DOHH2 (cell line): ENCODE measurements at regions not wholly inside any gene's neighbourhood (a gene's known extent, or its start where the extent isn't known, plus 50 kb on each side); places are given as distances from the start of the nearest gene placed in this dataset.

Experiments used
- H3F3A ChIP-seq: fragments of 200-600 bp; sonication (generic), shearing (Covaris generic); 2 replicates; pipeline ENCODE4 v1.6.0; 2016; ENCODE audit warnings: antibody characterized with exemption, mild to moderate bottlenecking; ENCODE audit not compliant: control insufficient read depth, insufficient read depth
- H3K27ac ChIP-seq: fragments of 200-600 bp; sonication (generic); 2 replicates; pipeline ENCODE4 v1.5.1; 2014; ENCODE audit warnings: low read depth, mild to moderate bottlenecking, low read length, moderate library complexity
- H3K27me3 ChIP-seq: fragments of 200-600 bp; sonication (generic); 2 replicates; pipeline ENCODE4 v1.6.1; 2014; ENCODE audit warnings: mild to moderate bottlenecking, low read length, mixed read lengths; ENCODE audit not compliant: control insufficient read depth
- H3K36me3 ChIP-seq: fragments of 200-600 bp; sonication (generic); 2 replicates; pipeline ENCODE4 v1.6.1; 2014; ENCODE audit warnings: mild to moderate bottlenecking, low read length, moderate library complexity, mixed read lengths; ENCODE audit not compliant: control insufficient read depth
- H3K4me1 ChIP-seq: fragments of 200-600 bp; sonication (generic); 2 replicates; pipeline ENCODE4 v1.6.1; 2014; ENCODE audit warnings: mild to moderate bottlenecking, low read length, mixed read lengths; ENCODE audit not compliant: control insufficient read depth
- H3K4me2 ChIP-seq: fragments of 200-600 bp; sonication (generic); 2 replicates; pipeline ENCODE4 v1.6.0; 2014; ENCODE audit warnings: mild to moderate bottlenecking, low read length, moderate library complexity
- H3K4me3 ChIP-seq: fragments of 200-600 bp; sonication (generic); 2 replicates; pipeline ENCODE4 v1.5.1; 2014; ENCODE audit warnings: mild to moderate bottlenecking, low read length, mixed read lengths
- H3K79me2 ChIP-seq: fragments of 200-600 bp; sonication (generic); 2 replicates; pipeline ENCODE4 v1.6.1; 2014; ENCODE audit warnings: mild to moderate bottlenecking, low read length, mixed read lengths; ENCODE audit not compliant: control insufficient read depth
- H3K9me2 ChIP-seq: fragments of 200-600 bp; sonication (generic); replicated peaks from 2 replicates; pipeline ENCODE4 v1.6.1; 2014; ENCODE audit warnings: mild to moderate bottlenecking, low read length, mixed read lengths; ENCODE audit not compliant: control insufficient read depth
- H3K9me3 ChIP-seq: fragments of 200-600 bp; sonication (generic); 2 replicates; pipeline ENCODE4 v1.6.1; 2014; ENCODE audit warnings: antibody characterized with exemption, low read length, mixed read lengths; ENCODE audit not compliant: control insufficient read depth, insufficient read depth
- H4K20me1 ChIP-seq: fragments of 200-600 bp; sonication (generic); 2 replicates; pipeline ENCODE4 v1.6.0; 2014; ENCODE audit warnings: low read depth, mild to moderate bottlenecking, antibody characterized with exemption, low read length, moderate library complexity; ENCODE audit not compliant: control insufficient read depth, insufficient read depth
- EZH2phosphoT487 ChIP-seq: fragments of 200-600 bp; sonication (generic); IDR thresholded peaks from 2 replicates; pipeline ENCODE4 v1.6.1; 2017; ENCODE audit warnings: borderline replicate concordance, mild to moderate bottlenecking, antibody characterized with exemption, low read length, moderate library complexity, mixed read lengths
- TF ChIP-seq, protein P1 (sequence below): fragments of 200-600 bp; sonication (generic); IDR thresholded peaks from one replicate; pipeline ENCODE4 v1.5.1; 2014; ENCODE audit warnings: antibody characterized with exemption, mild to moderate bottlenecking, low read depth, low read length; ENCODE audit not compliant: poor library complexity, severe bottlenecking

DNA sequence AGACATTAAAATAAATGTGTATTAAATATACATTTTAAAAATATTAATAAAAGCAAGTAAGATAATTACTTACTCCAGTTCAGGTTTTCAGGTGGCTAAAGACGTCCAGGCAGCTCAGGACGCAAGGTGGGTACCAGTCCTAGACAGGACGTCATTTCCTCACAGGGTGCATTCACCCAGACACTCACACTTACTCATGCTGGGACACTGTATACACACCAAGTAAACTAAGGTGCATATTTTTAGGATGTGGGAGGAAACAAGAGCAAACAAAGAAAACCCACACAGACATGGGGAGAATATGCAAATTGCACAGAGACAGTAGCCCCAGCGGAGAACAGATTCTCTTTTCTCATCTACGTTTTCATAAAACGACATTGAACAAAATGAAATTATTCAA is 457.9 kb downstream of the BRINP3 start:
- Histone ChIP-seq H3F3A (no peaks in the 10 kb centered on the region), H3K27ac (no peak overlapping the region), H3K4me2 (no peak overlapping the region), H3K36me3 (no peaks in the 10 kb centered on the region), H3K4me3 (no peak overlapping the region), H3K9me3 (no peaks in the 10 kb centered on the region), H3K4me1 (no peaks in the 10 kb centered on the region), H3K9me2 (no peaks in the 10 kb centered on the region), H4K20me1 (no peaks in the 10 kb centered on the region), H3K27me3 (no peaks in the 10 kb centered on the region), H3K79me2 (no peaks in the 10 kb centered on the region)
- TF ChIP-seq, protein P1, sequence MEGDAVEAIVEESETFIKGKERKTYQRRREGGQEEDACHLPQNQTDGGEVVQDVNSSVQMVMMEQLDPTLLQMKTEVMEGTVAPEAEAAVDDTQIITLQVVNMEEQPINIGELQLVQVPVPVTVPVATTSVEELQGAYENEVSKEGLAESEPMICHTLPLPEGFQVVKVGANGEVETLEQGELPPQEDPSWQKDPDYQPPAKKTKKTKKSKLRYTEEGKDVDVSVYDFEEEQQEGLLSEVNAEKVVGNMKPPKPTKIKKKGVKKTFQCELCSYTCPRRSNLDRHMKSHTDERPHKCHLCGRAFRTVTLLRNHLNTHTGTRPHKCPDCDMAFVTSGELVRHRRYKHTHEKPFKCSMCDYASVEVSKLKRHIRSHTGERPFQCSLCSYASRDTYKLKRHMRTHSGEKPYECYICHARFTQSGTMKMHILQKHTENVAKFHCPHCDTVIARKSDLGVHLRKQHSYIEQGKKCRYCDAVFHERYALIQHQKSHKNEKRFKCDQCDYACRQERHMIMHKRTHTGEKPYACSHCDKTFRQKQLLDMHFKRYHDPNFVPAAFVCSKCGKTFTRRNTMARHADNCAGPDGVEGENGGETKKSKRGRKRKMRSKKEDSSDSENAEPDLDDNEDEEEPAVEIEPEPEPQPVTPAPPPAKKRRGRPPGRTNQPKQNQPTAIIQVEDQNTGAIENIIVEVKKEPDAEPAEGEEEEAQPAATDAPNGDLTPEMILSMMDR = no peak
- no peak for TF ChIP-seq EZH2phosphoT487

GRCh38 chr1:190022709-190023108 is 455.0 kb downstream of the BRINP3 start:
- H3K9me3 ChIP-seq = no peaks in the 10 kb centered on the region
- no peaks in the 10 kb centered on the region for H3K9me2 ChIP-seq
- H3K36me3 ChIP-seq = no peaks in the 10 kb centered on the region
- TF ChIP-seq, protein P1 = no peak
- no peak for TF ChIP-seq EZH2phosphoT487
- no peak overlapping the region for H3K27ac ChIP-seq
- no peaks in the 10 kb centered on the region for H3K4me1 ChIP-seq
- H3K4me2 ChIP-seq = no peak overlapping the region
- H3K27me3 ChIP-seq = no peaks in the 10 kb centered on the region
- no peaks in the 10 kb centered on the region for H4K20me1 ChIP-seq
- H3K79me2 ChIP-seq = no peaks in the 10 kb centered on the region
- H3F3A ChIP-seq = no peaks in the 10 kb centered on the region
- no peak overlapping the region for H3K4me3 ChIP-seq

GRCh38 chr1:190029441-190029840 is 448.2 kb downstream of the BRINP3 start:
- Histone ChIP-seq H3K4me3 (no peak overlapping the region), H3F3A (no peaks in the 10 kb centered on the region)

More at GRCh38 chr1:190029441-190029840, 448.2 kb downstream of the BRINP3 start:
- Histone ChIP-seq H4K20me1 (no peaks in the 10 kb centered on the region), H3K27me3 (no peaks in the 10 kb centered on the region), H3K4me2 (no peak overlapping the region), H3K9me2 (no peaks in the 10 kb centered on the region), H3K9me3 (no peaks in the 10 kb centered on the region), H3K36me3 (no peaks in the 10 kb centered on the region), H3K79me2 (no peaks in the 10 kb centered on the region), H3K27ac (no peak overlapping the region), H3K4me1 (no peaks in the 10 kb centered on the region)
- TF ChIP-seq, protein P1 = no peak
